Stomach (tissue), 4 donors: ENCODE measurements at regions not wholly inside any gene's neighbourhood (a gene's known extent, or its start where the extent isn't known, plus 50 kb on each side); places are given as distances from the start of the nearest gene placed in this dataset.

Experiments
- POLR2A ChIP-seq, 4 donors: fragments of 450-650 bp; IDR thresholded peaks; one replicate each; pipeline ENCODE4 v1.6.1; 2016; ENCODE audit warnings: antibody characterized with exemption in 4 of 4, control low read depth in 2 of 4, mild to moderate bottlenecking in 1 of 4, moderate library complexity in 1 of 4
- POLR2AphosphoS5 ChIP-seq, 3 donors: sonication (generic); formaldehyde crosslinking; IDR thresholded peaks; one replicate each; pipeline ENCODE4 v1.6.1; 2016; ENCODE audit warnings: antibody characterized with exemption in 3 of 3
- TF ChIP-seq, protein P1 (sequence below), 7 experiments: fragments of 450-650 bp in 4 of 7; fragments of 200-600 bp in 3 of 7; sonication (generic) in 3 of 7; IDR thresholded peaks; one replicate each; pipeline ENCODE4 v1.5.1; 2016 to 2019; ENCODE audit warnings: antibody characterized with exemption in 7 of 7, control low read depth in 2 of 7, mild to moderate bottlenecking in 1 of 7

GRCh38 chr9:14515571-14516198 is 177.5 kb downstream of the ZDHHC21 start:
- TF ChIP-seq POLR2AphosphoS5 (IDR thresholded peaks at IDR 0.05) (no peak), POLR2A (IDR thresholded peaks at IDR 0.05) (no peak)
- TF ChIP-seq, protein P1, sequence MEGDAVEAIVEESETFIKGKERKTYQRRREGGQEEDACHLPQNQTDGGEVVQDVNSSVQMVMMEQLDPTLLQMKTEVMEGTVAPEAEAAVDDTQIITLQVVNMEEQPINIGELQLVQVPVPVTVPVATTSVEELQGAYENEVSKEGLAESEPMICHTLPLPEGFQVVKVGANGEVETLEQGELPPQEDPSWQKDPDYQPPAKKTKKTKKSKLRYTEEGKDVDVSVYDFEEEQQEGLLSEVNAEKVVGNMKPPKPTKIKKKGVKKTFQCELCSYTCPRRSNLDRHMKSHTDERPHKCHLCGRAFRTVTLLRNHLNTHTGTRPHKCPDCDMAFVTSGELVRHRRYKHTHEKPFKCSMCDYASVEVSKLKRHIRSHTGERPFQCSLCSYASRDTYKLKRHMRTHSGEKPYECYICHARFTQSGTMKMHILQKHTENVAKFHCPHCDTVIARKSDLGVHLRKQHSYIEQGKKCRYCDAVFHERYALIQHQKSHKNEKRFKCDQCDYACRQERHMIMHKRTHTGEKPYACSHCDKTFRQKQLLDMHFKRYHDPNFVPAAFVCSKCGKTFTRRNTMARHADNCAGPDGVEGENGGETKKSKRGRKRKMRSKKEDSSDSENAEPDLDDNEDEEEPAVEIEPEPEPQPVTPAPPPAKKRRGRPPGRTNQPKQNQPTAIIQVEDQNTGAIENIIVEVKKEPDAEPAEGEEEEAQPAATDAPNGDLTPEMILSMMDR (IDR thresholded peaks at IDR 0.05): no peak
